Nucleus accumbens (tissue), 56 donors: ENCODE measurements at regions not wholly inside any gene's neighbourhood (a gene's known extent, or its start where the extent isn't known, plus 50 kb on each side); places are given as distances from the start of the nearest gene placed in this dataset.
"Not testable (repeated sequence)": the region's sequence is repeated elsewhere in the genome, so short reads cannot be mapped to it uniquely, and the experiment has no call there.

Experiments
- DNase-seq, 56 donors: peaks; one replicate each; lab custom pipeline; 2025; lab: John Stamatoyannopoulos, UW

GRCh38 chr4:62588671-62589070, 1388.5 kb downstream of the ADGRL3 start:
- no peak for DNase-seq

- no peak for DNase-seq
Measured at GRCh38 chr4:62571494-62571893, 1371.4 kb downstream of the ADGRL3 start.

GRCh38 chr4:62560858-62561257, 1360.7 kb downstream of the ADGRL3 start:
- no peak for DNase-seq

GRCh38 chr4:62550121-62550520, 1350.0 kb downstream of the ADGRL3 start:
- DNase-seq, result no peak

- no peak for DNase-seq
Measured at GRCh38 chr4:62549601-62550000, 1349.5 kb downstream of the ADGRL3 start.

- DNase-seq, result no peak
Measured at GRCh38 chr4:62548765-62549164, 1348.6 kb downstream of the ADGRL3 start.

- DNase-seq, result peak in 1 of 56 donors; percentile 6
Measured at GRCh38 chr4:62548108-62548524, 1348.0 kb downstream of the ADGRL3 start.

GRCh38 chr4:62544428-62544827, 1344.3 kb downstream of the ADGRL3 start:
- no peak for DNase-seq

- DNase-seq, result no peak
Measured at GRCh38 chr4:62543002-62543401, 1342.9 kb downstream of the ADGRL3 start.

- DNase-seq, result no peak
Measured at GRCh38 chr4:62533573-62533972, 1333.4 kb downstream of the ADGRL3 start.

- no peak for DNase-seq
Measured at GRCh38 chr4:62531731-62532130, 1331.6 kb downstream of the ADGRL3 start.

- no peak for DNase-seq
Measured at GRCh38 chr4:62531264-62531663, 1331.1 kb downstream of the ADGRL3 start.

GRCh38 chr4:62528874-62529273, 1328.7 kb downstream of the ADGRL3 start:
- DNase-seq, result no peak

- DNase-seq, result no peak
Measured at GRCh38 chr4:62526671-62527070, 1326.5 kb downstream of the ADGRL3 start.

- no peak for DNase-seq
Measured at GRCh38 chr4:62523256-62523655, 1323.1 kb downstream of the ADGRL3 start.

- no peak for DNase-seq
Measured at GRCh38 chr4:62522273-62522672, 1322.1 kb downstream of the ADGRL3 start.

GRCh38 chr4:62517716-62518115, 1317.6 kb downstream of the ADGRL3 start:
- DNase-seq, result no peak

GRCh38 chr4:62513306-62513705, 1313.2 kb downstream of the ADGRL3 start:
- DNase-seq, result no peak

GRCh38 chr4:62512271-62512670, 1312.1 kb downstream of the ADGRL3 start:
- no peak for DNase-seq

- DNase-seq, result no peak
Measured at GRCh38 chr4:62510228-62510627, 1310.1 kb downstream of the ADGRL3 start.

GRCh38 chr4:62500296-62500695, 1300.2 kb downstream of the ADGRL3 start:
- DNase-seq, result no peak

GRCh38 chr4:62495032-62495431, 1294.9 kb downstream of the ADGRL3 start:
- DNase-seq, result no peak

- not testable (repeated sequence) for DNase-seq
Measured at GRCh38 chr4:62491756-62492155, 1291.6 kb downstream of the ADGRL3 start.
